HG03432 (cell line): ENCODE measurements at regions not wholly inside any gene's neighbourhood (a gene's known extent, or its start where the extent isn't known, plus 50 kb on each side); places are given as distances from the start of the nearest gene placed in this dataset.

Source experiments
- ATAC-seq: cut with Tn5 transposase; IDR thresholded peaks from one replicate; pipeline ENCODE4 v1.9.1; 2021; ENCODE audit warnings: mild to moderate bottlenecking, moderate library complexity; ENCODE audit not compliant: unreplicated experiment

GRCh38 chr6:53974941-53975340, 136.3 kb upstream of the MLIP start:
- ATAC-seq, result no peak

DNA sequence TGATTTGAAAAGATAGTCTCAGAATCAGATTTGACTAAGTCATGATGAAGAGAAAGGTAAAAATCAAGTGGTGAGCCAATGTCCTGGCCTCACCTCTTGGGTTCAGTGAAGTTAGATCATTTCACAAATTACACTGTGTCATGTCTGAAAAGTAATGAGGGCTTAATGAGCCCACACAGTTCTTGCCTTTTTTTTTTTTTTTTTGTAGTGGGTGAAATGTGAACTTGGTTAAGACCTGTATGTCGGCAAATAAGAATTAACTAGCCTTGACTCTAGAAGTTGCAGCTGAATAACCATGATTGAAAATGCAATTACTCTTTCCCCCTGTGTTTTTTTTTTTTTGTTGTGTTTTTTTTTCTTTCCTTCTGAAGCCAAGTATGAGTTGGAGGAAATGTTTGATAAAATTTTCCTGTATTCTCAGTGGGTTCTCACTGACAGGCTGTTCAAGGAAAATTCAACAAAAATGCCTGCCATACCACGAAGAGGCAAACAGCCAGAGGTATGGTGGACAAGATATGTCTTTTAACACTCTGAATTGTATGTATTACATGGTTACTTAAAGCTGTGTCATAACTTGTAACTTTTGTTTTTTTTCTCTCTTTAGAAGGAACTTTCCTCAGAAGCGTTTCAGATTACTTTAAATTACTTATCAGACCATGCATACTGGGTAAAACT, 135.2 kb upstream of the MLIP start:
- no peak for ATAC-seq

GRCh38 chr6:53977551-53977950, 133.7 kb upstream of the MLIP start:
- no peak for ATAC-seq

- no peak for ATAC-seq
Measured at GRCh38 chr6:53979468-53980067, 131.7 kb upstream of the MLIP start.

DNA sequence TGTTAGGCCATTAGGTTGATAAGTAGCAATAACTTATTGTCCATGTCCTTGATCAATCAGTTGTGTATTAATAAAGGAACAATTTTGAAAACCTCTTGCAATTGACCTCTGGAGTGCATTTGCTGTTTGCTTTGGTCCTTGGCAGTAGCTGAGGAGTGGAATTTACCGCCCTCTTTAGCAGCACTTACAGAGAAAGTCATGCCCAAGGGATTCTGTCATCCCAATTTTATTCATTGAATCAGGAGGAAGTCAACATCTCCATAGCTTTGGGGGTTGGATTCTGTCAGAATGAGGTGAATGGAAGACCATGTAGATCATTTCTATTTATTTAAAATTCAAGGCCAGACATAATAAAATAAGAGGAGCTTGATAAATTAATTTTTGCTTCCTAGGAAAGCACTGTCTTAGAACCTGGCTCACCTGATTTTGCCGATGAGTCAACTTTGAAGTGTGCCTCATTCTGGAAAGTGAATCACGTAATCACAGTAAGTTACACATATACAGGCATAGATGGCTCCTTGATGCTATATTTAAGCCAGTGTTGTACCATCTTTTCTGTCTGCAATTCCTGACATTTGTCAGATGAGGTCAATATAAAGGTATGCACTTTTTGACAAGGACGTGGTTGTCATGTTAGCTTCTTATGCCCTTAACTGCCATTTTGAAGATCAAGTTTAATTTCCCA, 128.7 kb upstream of the MLIP start:
- ATAC-seq, result no peak

DNA sequence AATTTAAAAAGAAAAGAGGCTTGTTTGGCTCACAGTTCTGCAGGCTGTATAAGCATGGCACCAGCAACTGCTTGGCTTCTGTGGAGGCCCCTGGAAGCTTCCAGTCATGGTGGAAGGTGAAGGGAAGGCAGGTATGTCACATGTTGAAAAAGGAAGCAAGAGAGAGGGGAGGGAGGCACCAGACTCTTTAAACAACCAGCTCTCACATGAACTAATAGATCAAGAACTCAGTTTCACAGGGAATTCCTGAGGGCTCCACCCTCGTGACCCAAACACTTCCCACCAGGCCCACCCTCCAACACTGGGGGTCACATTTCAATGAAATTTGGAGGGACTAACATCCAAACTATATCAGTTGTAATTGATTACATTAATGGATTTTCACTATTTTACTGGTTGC, 127.9 kb upstream of the MLIP start:
- no peak for ATAC-seq

DNA sequence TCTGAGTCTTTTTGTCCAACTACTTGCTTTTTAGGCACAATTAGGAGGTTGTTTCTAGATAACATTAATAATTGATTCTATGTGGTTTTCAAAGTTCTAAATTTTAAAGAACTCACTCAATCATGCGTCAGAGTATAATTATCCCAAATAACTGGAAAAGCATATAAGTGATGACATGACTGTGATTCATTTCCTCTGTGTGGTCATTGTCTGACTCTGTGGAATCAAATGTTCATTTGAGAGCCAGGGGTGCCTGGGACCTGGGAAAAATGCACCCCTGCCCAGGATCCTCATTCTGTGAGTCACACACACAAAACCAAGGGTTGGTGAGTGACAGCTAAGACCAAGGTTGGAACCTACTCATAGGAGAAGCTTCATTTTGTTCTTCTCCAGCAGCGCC, 127.1 kb upstream of the MLIP start:
- no peak for ATAC-seq

GRCh38 chr6:53984581-53984980, 126.7 kb upstream of the MLIP start:
- ATAC-seq, result no peak

GRCh38 chr6:53985366-53985765, 125.9 kb upstream of the MLIP start:
- no peak for ATAC-seq

GRCh38 chr6:53986165-53986720, 125.0 kb upstream of the MLIP start:
- peak; percentile 76 for ATAC-seq

DNA sequence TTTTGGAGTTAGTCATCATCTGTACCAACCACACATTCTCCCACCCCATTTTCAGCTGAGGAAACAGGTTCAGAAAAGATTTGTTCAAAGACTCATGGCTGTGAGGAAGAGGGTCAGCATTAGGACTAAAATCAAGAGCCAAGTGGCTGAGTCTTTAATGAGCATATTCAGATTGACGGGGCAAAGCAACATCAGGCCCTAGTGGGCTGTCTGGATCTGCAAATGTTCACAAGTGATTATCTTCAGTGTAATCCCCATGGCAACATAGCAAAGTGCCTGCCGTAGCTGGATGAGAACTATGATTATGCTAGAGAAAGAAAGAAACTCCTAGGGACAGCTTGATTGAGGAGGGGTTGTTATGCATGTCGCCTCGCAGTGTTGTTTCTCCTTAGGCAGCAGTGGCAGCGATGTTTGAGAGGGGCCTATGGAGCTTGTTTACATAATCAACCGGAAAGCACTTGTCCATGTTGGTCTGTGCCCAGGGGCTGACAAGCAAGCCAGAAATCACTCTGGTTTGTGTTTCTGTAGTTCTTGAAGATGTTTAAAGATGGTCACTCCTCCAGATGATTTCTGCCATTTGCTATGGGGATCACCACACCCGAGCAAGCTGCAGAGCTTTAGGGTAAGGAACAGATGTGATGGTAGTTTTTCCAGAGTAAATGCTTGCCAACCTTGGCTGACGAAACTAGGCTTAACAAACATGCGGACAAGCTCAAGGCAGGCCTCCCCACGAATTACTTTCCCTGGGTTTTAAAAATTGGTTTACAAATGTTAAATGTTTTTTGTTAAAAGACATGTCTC, 124.3 kb upstream of the MLIP start:
- no peak for ATAC-seq

- no peak for ATAC-seq
Measured at GRCh38 chr6:53987522-53987888, 123.7 kb upstream of the MLIP start.

GRCh38 chr6:53989504-53989903, 121.7 kb upstream of the MLIP start:
- no peak for ATAC-seq

- ATAC-seq, result no peak
Measured at GRCh38 chr6:53992522-53992921, 118.7 kb upstream of the MLIP start.

DNA sequence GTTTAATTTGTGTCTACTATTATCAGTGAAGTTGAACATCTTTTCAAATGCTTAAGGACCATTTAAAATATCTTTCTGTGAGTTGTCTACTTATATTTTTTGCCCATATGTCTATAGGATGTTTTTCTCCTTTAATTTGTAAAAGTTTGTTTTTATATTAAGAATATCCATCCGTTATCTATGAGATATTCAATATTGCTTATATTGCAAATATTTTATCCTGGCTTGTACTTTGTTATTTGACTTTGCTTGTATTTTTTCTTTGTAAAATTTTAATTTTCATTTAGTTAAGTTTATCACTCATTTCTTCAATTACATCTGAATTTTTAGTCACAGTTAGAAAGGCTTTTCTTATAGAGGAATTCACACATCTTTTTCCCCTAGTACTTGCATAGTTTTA, 117.0 kb upstream of the MLIP start:
- no peak for ATAC-seq

- ATAC-seq, result no peak
Measured at GRCh38 chr6:53995935-53996334, 115.3 kb upstream of the MLIP start.

- ATAC-seq, result no peak
Measured at GRCh38 chr6:53998303-53998702, 112.9 kb upstream of the MLIP start.

- no peak for ATAC-seq
Measured at GRCh38 chr6:53999088-53999755, 112.0 kb upstream of the MLIP start.

GRCh38 chr6:54002116-54002515, 109.1 kb upstream of the MLIP start:
- no peak for ATAC-seq

DNA sequence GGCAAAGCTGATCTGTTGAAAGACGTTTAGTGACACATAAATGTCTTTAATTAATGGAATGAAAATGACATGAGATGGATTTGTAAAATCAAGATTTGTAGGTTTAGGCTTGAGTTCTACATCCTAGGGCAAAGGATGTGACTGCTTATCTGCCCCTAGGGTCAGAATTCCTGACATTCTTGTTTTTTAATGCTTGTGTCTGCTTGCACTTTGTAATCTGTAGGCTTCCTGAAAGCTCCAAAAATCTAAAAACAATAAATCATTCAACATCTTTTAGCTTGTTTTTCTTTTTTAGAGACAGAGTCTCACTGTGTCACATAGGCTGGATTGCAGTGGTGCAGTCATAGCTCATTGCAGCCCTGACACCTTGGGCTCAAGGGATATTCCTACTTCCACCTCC, 107.9 kb upstream of the MLIP start:
- ATAC-seq, result no peak

GRCh38 chr6:54008589-54008988, 102.7 kb upstream of the MLIP start:
- ATAC-seq, result no peak
